WTC11 (cell line): ENCODE measurements at regions not wholly inside any gene's neighbourhood (a gene's known extent, or its start where the extent isn't known, plus 50 kb on each side); places are given as distances from the start of the nearest gene placed in this dataset.

Experiments
- ATAC-seq: fragments of 200-7000 bp; cut with Tn5 transposase; 2 replicates; pipeline ENCODE4 v1.10.0; 2021; ENCODE audit warnings: mild to moderate bottlenecking, moderate library complexity
- CTCF ChIA-PET: fragments of 300-600 bp; sonication (Branson Sonifier 250); formaldehyde crosslinking; loops from one replicate; lab custom pipeline; 2021; ENCODE audit warnings: antibody characterized with exemption; lab: Charles Lee
- POLR2A ChIA-PET: fragments of 350-600 bp; sonication (Branson Sonifier 250); formaldehyde crosslinking; loops from one replicate; lab custom pipeline; 2021; ENCODE audit warnings: antibody characterized with exemption; lab: Charles Lee
- DNase-seq: peaks from one replicate; pipeline ENCODE4 v3.0.0; 2021; ENCODE audit warnings: low spot score
- H3K27ac Mint-ChIP-seq: 2 replicates; pipeline ENCODE4 v1.8.0; 2021; ENCODE audit warnings: mixed read lengths
- H3K27me3 Mint-ChIP-seq: 2 replicates; pipeline ENCODE4 v1.8.0; 2021; ENCODE audit warnings: low read depth, mild to moderate bottlenecking, moderate library complexity, mixed read lengths
- H3K36me3 Mint-ChIP-seq: 2 replicates; pipeline ENCODE4 v1.8.0; 2021; ENCODE audit warnings: mixed read lengths
- H3K4me1 Mint-ChIP-seq: 2 replicates; pipeline ENCODE4 v1.8.0; 2022; ENCODE audit warnings: mixed read lengths
- H3K4me3 Mint-ChIP-seq: 2 replicates; pipeline ENCODE4 v1.8.0; 2021; ENCODE audit warnings: mild to moderate bottlenecking, moderate library complexity, mixed read lengths
- H3K9me3 Mint-ChIP-seq: 2 replicates; pipeline ENCODE4 v1.8.0; 2021; ENCODE audit warnings: mixed read lengths
- CBFB ChIP-seq: sonication (generic); formaldehyde crosslinking; IDR thresholded peaks from 2 replicates; pipeline ENCODE4 v1.8.1; 2022; ENCODE audit warnings: mild to moderate bottlenecking, low read depth, missing genetic modification reagents
- ESRRA ChIP-seq: sonication (generic); formaldehyde crosslinking; IDR thresholded peaks from 2 replicates; pipeline ENCODE4 v1.8.1; 2022; ENCODE audit warnings: mild to moderate bottlenecking, missing genetic modification reagents, borderline replicate concordance
- FOXJ3 ChIP-seq: sonication (generic); formaldehyde crosslinking; IDR thresholded peaks from 2 replicates; pipeline ENCODE4 v1.9.0; 2021; ENCODE audit warnings: missing genetic modification reagents, mild to moderate bottlenecking, borderline replicate concordance
- HMGA2 ChIP-seq: fragments of 250-450 bp; sonication (Bioruptor Pico); IDR thresholded peaks from 2 replicates; pipeline ENCODE4 v1.4.0; 2021; ENCODE audit warnings: mild to moderate bottlenecking, moderate library complexity
- IRF1 ChIP-seq: sonication (generic); formaldehyde crosslinking; IDR thresholded peaks from 2 replicates; pipeline ENCODE4 v1.8.0; 2023; ENCODE audit warnings: missing genetic modification reagents
- MLX ChIP-seq: sonication (generic); formaldehyde crosslinking; IDR thresholded peaks from 2 replicates; pipeline ENCODE4 v1.8.1; 2023; ENCODE audit warnings: mild to moderate bottlenecking, missing genetic modification reagents, moderate library complexity
- PRRX2 ChIP-seq: fragments of 250-450 bp; sonication (Bioruptor Pico); IDR thresholded peaks from 2 replicates; pipeline ENCODE4 v1.8.0; 2021; ENCODE audit warnings: mild to moderate bottlenecking
- SMAD3 ChIP-seq: sonication (generic); formaldehyde crosslinking; IDR thresholded peaks from 2 replicates; pipeline ENCODE4 v1.8.0; 2022; ENCODE audit warnings: missing genetic modification reagents, mild to moderate bottlenecking, borderline replicate concordance
- ZBTB21 ChIP-seq: sonication (generic); formaldehyde crosslinking; IDR thresholded peaks from 2 replicates; pipeline ENCODE4 v1.8.1; 2023; ENCODE audit warnings: mild to moderate bottlenecking, missing genetic modification reagents, borderline replicate concordance
- ZNF317 ChIP-seq: sonication (generic); formaldehyde crosslinking; IDR thresholded peaks from 2 replicates; pipeline ENCODE4 v1.8.1; 2023; ENCODE audit warnings: low read depth, mild to moderate bottlenecking, moderate library complexity, missing genetic modification reagents, borderline replicate concordance
- ZNF416 ChIP-seq: fragments of 250-450 bp; sonication (Bioruptor Pico); IDR thresholded peaks from 2 replicates; pipeline ENCODE4 v1.9.0; 2021; ENCODE audit warnings: mild to moderate bottlenecking, inconsistent platforms
- ZNF512 ChIP-seq: sonication (generic); formaldehyde crosslinking; IDR thresholded peaks from 2 replicates; pipeline ENCODE4 v1.8.1; 2022; ENCODE audit warnings: missing genetic modification reagents, borderline replicate concordance
- TF ChIP-seq, protein P1 (sequence below): sonication (generic); formaldehyde crosslinking; IDR thresholded peaks from 2 replicates; pipeline ENCODE4 v1.8.0; 2022; ENCODE audit warnings: mild to moderate bottlenecking, missing genetic modification reagents
- TF ChIP-seq, protein P2 (sequence below): fragments of 200-600 bp; IDR thresholded peaks from 2 replicates; pipeline ENCODE4 v1.8.0; 2022; ENCODE audit warnings: antibody characterized with exemption
- TF ChIP-seq, protein P3 (sequence below): sonication (generic); formaldehyde crosslinking; IDR thresholded peaks from 2 replicates; pipeline ENCODE4 v1.8.1; 2023; ENCODE audit warnings: mild to moderate bottlenecking, moderate library complexity, missing genetic modification reagents
- TF ChIP-seq, protein P4 (sequence below): sonication (generic); formaldehyde crosslinking; IDR thresholded peaks from 2 replicates; pipeline ENCODE4 v1.8.0; 2022; ENCODE audit warnings: mild to moderate bottlenecking, missing genetic modification reagents
- TF ChIP-seq, protein P5 (sequence below): sonication (generic); formaldehyde crosslinking; IDR thresholded peaks from 2 replicates; pipeline ENCODE4 v1.8.1; 2022; ENCODE audit warnings: mild to moderate bottlenecking, missing genetic modification reagents, moderate library complexity, borderline replicate concordance

DNA sequence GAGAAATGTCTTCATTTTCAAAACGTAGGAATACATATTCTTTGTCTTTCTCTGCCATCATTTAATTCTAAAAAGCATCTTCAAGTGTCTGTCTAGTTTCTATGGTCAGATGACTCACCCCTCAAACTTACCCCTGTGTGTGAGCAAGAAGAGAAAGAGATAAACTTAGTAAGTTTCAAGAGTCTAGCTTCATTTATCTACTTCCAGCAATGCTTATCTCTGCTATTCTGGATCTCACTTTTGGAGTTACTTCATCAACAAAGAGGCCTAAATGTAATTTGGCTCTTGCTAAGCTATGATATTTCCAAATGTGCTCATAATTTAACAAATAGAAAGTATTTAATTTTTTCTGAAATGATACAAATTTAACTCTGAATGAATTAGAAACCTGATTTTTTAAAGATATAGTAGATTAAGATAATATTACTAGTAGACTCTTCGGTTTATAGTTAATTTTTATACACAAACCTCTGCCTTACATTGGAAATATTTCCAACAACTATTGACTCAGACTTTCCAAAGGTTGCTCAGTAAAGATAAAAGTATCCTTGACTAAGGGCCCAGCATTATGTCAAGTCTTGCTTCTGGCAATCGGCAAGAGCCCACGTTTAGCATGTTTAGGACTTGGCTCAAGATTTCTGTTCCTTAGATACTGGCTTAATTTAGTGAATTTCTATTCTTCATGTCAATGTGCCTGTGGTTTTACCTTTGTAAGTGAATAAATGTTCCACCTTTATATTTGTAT, 1511.0 kb upstream of the SLC10A2 start (continued):
- TF ChIP-seq, protein P1, sequence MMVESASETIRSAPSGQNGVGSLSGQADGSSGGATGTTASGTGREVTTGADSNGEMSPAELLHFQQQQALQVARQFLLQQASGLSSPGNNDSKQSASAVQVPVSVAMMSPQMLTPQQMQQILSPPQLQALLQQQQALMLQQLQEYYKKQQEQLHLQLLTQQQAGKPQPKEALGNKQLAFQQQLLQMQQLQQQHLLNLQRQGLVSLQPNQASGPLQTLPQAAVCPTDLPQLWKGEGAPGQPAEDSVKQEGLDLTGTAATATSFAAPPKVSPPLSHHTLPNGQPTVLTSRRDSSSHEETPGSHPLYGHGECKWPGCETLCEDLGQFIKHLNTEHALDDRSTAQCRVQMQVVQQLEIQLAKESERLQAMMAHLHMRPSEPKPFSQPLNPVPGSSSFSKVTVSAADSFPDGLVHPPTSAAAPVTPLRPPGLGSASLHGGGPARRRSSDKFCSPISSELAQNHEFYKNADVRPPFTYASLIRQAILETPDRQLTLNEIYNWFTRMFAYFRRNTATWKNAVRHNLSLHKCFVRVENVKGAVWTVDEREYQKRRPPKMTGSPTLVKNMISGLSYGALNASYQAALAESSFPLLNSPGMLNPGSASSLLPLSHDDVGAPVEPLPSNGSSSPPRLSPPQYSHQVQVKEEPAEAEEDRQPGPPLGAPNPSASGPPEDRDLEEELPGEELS (CRISPR knock-in tag): no peak

DNA sequence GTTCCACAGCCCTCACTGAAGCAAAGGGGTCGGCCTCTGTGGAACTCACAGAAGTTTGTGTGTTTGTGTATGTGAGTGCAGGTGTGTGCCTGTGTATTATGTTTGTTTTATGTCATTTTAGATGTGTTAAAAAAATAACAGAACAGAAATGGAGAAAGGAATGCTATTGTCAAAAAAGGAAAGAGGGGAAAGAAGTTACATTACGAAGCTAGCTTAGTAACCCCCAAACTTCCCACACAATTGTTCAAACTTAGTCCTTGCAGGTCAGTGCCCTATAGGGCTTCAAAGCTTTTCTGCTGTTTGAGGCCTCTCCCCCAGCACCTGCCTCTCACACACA, 1505.6 kb upstream of the SLC10A2 start:
- ChIA-PET CTCF (interaction anchor here (0.9 to 2.1 kb wide), 8 partner anchors 13 to 688 kb away, joined by 3 to 10 read pairs (median 6); no protein-coding TSS in a partner anchor), POLR2A (no interaction called here)
- DNase-seq (no peak), ATAC-seq (peak; percentile 22; the same call in 1 of the 2 replicates)
- H3K9me3 Mint-ChIP-seq: no peaks in the 10 kb centered on the region
- H3K27ac Mint-ChIP-seq: no peak overlapping the region
- H3K4me3 Mint-ChIP-seq: no peak overlapping the region
- H3K4me1 Mint-ChIP-seq: peaks cover 4% of the 10 kb centered on the region; the same call in 1 of the 2 replicates
- TF ChIP-seq, protein P2, sequence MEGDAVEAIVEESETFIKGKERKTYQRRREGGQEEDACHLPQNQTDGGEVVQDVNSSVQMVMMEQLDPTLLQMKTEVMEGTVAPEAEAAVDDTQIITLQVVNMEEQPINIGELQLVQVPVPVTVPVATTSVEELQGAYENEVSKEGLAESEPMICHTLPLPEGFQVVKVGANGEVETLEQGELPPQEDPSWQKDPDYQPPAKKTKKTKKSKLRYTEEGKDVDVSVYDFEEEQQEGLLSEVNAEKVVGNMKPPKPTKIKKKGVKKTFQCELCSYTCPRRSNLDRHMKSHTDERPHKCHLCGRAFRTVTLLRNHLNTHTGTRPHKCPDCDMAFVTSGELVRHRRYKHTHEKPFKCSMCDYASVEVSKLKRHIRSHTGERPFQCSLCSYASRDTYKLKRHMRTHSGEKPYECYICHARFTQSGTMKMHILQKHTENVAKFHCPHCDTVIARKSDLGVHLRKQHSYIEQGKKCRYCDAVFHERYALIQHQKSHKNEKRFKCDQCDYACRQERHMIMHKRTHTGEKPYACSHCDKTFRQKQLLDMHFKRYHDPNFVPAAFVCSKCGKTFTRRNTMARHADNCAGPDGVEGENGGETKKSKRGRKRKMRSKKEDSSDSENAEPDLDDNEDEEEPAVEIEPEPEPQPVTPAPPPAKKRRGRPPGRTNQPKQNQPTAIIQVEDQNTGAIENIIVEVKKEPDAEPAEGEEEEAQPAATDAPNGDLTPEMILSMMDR: 0 out of 2 replicates have a peak, but pooled peaks have one; percentile 20
- no peak for TF ChIP-seq PRRX2 (CRISPR knock-in tag)
- H3K27me3 Mint-ChIP-seq: no peaks in the 10 kb centered on the region
- H3K36me3 Mint-ChIP-seq: no peaks in the 10 kb centered on the region

DNA sequence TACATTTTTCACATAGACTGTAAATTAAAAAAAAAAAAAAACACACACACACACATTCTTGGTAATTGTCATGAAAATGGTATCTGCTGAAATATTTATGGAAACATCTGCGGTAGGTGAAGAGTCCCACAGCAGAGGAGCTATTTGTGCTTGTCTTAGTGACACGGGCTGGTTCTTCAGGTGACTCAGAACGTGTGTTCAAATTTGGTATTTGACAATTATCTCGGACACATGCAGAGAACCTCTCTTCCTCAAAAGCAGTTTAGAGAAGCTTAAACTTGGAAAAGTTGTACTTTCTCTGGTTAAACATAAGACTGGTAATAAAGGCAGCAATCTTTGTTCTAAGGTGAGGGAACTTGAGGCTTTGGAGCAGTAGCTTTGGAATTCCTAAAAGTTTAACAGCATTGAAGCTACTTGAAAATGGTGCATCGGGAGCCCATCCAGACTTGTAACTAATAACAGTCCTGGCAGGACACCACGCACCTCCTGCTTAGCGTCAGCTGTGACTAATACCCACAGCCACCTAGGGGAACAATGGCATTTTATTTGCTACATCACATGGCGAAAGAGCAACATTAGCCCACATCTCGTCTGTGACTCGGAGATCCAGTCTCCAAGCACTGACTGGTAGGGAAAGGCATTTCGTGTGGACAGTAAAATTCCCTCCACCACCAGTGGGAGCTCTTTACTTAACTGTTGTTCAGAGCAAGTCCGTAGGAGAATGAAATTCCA, 1505.1 kb upstream of the SLC10A2 start:
- ChIA-PET CTCF (interaction anchor here (0.5 to 2.1 kb wide), 10 partner anchors 10 to 688 kb away, joined by 3 to 10 read pairs (median 5); no protein-coding TSS in a partner anchor), POLR2A (no interaction called here)
- H3K27ac Mint-ChIP-seq: no peak overlapping the region
- H3K4me1 Mint-ChIP-seq: peaks cover 4% of the 10 kb centered on the region; the same call in 1 of the 2 replicates
- TF ChIP-seq ZNF512: no peak
- H3K36me3 Mint-ChIP-seq: no peaks in the 10 kb centered on the region
- H3K27me3 Mint-ChIP-seq: no peaks in the 10 kb centered on the region
- DNase-seq: peak; percentile 64
- H3K4me3 Mint-ChIP-seq: no peak overlapping the region
- peak; percentile 95 for ATAC-seq
- no peaks in the 10 kb centered on the region for H3K9me3 Mint-ChIP-seq

DNA sequence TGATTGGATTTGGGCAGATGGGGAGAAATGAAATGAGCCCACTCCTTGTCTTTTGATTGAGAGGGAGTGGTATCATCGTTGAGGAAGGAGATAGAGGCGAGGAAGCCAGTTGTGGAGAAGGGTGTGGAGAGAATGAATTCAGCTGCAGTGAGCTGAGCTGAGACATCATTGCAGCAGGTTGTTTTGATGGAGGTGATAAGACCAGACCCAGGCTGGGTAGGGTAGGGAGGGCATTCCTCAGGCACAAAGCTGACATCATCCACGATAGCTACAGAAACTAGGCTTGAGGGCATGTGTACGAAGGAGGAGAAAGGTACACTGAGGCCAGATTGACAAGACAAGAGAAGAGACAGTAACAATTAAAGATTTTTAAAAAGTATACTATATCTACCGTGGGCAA, 1500.9 kb upstream of the SLC10A2 start:
- H3K4me3 Mint-ChIP-seq: no peak overlapping the region
- H3K27ac Mint-ChIP-seq: no peak overlapping the region
- H3K27me3 Mint-ChIP-seq: no peaks in the 10 kb centered on the region
- ATAC-seq (no peak), DNase-seq (no peak)
- POLR2A ChIA-PET: no interaction called here
- TF ChIP-seq CBFB (no peak), HMGA2 (no peak), ESRRA (CRISPR knock-in tag) (no peak), FOXJ3 (CRISPR knock-in tag) (no peak), IRF1 (no peak), MLX (CRISPR knock-in tag) (no peak), SMAD3 (CRISPR knock-in tag) (no peak), ZNF416 (no peak), ZBTB21 (CRISPR knock-in tag) (no peak), ZNF317 (CRISPR knock-in tag) (no peak)
- TF ChIP-seq, protein P3, sequence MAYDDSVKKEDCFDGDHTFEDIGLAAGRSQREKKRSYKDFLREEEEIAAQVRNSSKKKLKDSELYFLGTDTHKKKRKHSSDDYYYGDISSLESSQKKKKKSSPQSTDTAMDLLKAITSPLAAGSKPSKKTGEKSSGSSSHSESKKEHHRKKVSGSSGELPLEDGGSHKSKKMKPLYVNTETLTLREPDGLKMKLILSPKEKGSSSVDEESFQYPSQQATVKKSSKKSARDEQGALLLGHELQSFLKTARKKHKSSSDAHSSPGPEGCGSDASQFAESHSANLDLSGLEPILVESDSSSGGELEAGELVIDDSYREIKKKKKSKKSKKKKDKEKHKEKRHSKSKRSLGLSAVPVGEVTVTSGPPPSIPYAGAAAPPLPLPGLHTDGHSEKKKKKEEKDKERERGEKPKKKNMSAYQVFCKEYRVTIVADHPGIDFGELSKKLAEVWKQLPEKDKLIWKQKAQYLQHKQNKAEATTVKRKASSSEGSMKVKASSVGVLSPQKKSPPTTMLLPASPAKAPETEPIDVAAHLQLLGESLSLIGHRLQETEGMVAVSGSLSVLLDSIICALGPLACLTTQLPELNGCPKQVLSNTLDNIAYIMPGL: no peak
- TF ChIP-seq, protein P4, sequence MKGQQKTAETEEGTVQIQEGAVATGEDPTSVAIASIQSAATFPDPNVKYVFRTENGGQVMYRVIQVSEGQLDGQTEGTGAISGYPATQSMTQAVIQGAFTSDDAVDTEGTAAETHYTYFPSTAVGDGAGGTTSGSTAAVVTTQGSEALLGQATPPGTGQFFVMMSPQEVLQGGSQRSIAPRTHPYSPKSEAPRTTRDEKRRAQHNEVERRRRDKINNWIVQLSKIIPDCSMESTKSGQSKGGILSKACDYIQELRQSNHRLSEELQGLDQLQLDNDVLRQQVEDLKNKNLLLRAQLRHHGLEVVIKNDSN: no peak
- TF ChIP-seq, protein P5, sequence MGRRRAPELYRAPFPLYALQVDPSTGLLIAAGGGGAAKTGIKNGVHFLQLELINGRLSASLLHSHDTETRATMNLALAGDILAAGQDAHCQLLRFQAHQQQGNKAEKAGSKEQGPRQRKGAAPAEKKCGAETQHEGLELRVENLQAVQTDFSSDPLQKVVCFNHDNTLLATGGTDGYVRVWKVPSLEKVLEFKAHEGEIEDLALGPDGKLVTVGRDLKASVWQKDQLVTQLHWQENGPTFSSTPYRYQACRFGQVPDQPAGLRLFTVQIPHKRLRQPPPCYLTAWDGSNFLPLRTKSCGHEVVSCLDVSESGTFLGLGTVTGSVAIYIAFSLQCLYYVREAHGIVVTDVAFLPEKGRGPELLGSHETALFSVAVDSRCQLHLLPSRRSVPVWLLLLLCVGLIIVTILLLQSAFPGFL (CRISPR knock-in tag): no peak
- H3K4me1 Mint-ChIP-seq: peaks cover 4% of the 10 kb centered on the region; the same call in 1 of the 2 replicates
- peaks cover 5% of the 10 kb centered on the region for H3K9me3 Mint-ChIP-seq
- CTCF ChIA-PET: no interaction called here
- no peaks in the 10 kb centered on the region for H3K36me3 Mint-ChIP-seq
